Testis (tissue), 2 donors: ENCODE measurements at regions not wholly inside any gene's neighbourhood (a gene's known extent, or its start where the extent isn't known, plus 50 kb on each side); places are given as distances from the start of the nearest gene placed in this dataset.

ENCODE experiments used
- DNase-seq: peaks from one replicate; pipeline ENCODE4 v3.0.0-alpha.2; 2019
- H3K27ac ChIP-seq, 2 donors: fragments of 200-600 bp; sonication (generic); one replicate each; pipeline ENCODE4 v1.5.1; 2019
- H3K27me3 ChIP-seq: fragments of 200-600 bp; sonication (generic); one replicate; pipeline ENCODE4 v1.5.1; 2019
- H3K36me3 ChIP-seq: fragments of 200-600 bp; sonication (generic); one replicate; pipeline ENCODE4 v1.5.1; 2017; ENCODE audit warnings: low read depth; ENCODE audit errors: missing control alignments
- H3K4me1 ChIP-seq: fragments of 200-600 bp; sonication (generic); one replicate; pipeline ENCODE4 v1.5.1; 2019
- H3K4me3 ChIP-seq, 2 donors: fragments of 200-600 bp; sonication (generic); one replicate each; pipeline ENCODE4 v1.5.1; 2017 to 2019
- H3K9me3 ChIP-seq: fragments of 200-600 bp; sonication (generic); one replicate; pipeline ENCODE4 v1.5.1; 2017
- CTCF ChIP-seq, 3 experiments: fragments of 450-650 bp in 2 of 3; fragments of 200-600 bp in 1 of 3; sonication (generic) in 1 of 3; IDR thresholded peaks; one replicate each; pipeline ENCODE4 v1.5.1; 2016 to 2019; ENCODE audit warnings: antibody characterized with exemption in 3 of 3, mild to moderate bottlenecking in 2 of 3, moderate library complexity in 1 of 3
- POLR2A ChIP-seq: fragments of 450-650 bp; IDR thresholded peaks from one replicate; pipeline ENCODE4 v1.6.1; 2017; ENCODE audit warnings: antibody characterized with exemption, mild to moderate bottlenecking, moderate library complexity
- WGBS, 2 donors: methylation state at CpG; one replicate each; pipeline ENCODE4 v1.1.5; 2018; 5-methylcytosine and 5-hydroxymethylcytosine counted together
- intact Hi-C: fragments of 100-400 bp; cut with DNase I; formaldehyde crosslinking; loops from one replicate; pipeline ENCODE4 v1.15.1; 2023; ENCODE audit warnings: low total_unique reads

DNA sequence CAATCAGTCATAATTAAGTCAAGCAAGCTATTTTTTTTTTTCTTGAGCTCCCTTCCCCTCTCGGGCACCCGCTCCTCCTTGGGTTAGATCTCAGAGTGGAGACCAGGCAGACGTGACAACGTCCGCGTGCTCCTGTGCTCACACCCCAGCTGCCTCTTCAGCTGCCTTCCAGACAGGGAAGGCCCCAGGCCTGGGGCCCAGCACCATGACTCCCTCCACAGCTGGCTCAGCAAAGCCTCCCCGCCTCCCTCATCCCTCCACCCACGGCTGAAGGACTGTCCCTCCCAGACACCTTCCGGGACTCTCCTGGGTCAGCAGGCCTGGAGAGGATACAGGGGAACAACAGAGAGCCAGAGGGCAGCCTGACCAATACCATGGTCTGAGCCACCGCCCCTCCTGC, 87.9 kb upstream of the LINGO1 start:
- Histone ChIP-seq H3K4me3 (no peak overlapping the region), H3K36me3 (no peaks in the 10 kb centered on the region), H3K27ac (no peak overlapping the region), H3K9me3 (no peaks in the 10 kb centered on the region), H3K27me3 (no peaks in the 10 kb centered on the region), H3K4me1 (no peaks in the 10 kb centered on the region)
- TF ChIP-seq POLR2A = no peak
- no peak for TF ChIP-seq CTCF (IDR thresholded peaks at IDR 0.05)
- intact Hi-C loops = no loop called here
- no peak for DNase-seq
- 78 to 79% methylated on average over 10 of the region's 10 CpGs for WGBS, 2 donors

- H3K27ac ChIP-seq = no peak overlapping the region
- TF ChIP-seq POLR2A = no peak
- no peaks in the 10 kb centered on the region for H3K27me3 ChIP-seq
Observed at GRCh38 chr15:77720173-77720572, 87.5 kb upstream of the LINGO1 start.

DNA sequence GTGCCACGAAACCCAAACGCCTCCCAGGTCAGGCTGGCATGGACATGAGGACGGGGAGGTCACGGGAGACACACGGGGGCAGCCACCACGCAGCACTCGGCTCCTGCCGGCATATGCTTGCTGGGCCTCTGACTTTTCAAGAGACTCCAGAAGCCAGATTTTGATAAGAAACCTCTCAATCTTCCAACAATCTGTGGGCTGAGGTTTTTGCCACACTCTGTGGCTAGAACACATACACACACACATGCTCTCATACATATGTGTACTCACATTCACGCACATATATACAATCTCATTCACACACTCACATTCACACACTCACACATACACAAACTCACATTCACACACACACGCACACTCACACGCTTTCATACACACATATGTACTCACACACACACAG, 86.7 kb upstream of the LINGO1 start:
- 88 to 94% methylated on average over 11 of the region's 11 CpGs for WGBS, 2 donors
- Histone ChIP-seq H3K4me3 (no peak overlapping the region), H3K36me3 (no peaks in the 10 kb centered on the region), H3K4me1 (no peaks in the 10 kb centered on the region), H3K9me3 (no peaks in the 10 kb centered on the region), H3K27ac (no peak overlapping the region), H3K27me3 (no peaks in the 10 kb centered on the region)
- TF ChIP-seq CTCF (IDR thresholded peaks at IDR 0.05) = no peak
- TF ChIP-seq POLR2A = no peak
- no peak for DNase-seq
- intact Hi-C loops = no loop called here

More at GRCh38 chr15:77720173-77720572, 87.5 kb upstream of the LINGO1 start:
- H3K9me3 ChIP-seq = no peaks in the 10 kb centered on the region
- 79% methylated on average over 15 of the region's 15 CpGs for WGBS, 2 donors
- intact Hi-C loops = no loop called here
- H3K36me3 ChIP-seq = no peaks in the 10 kb centered on the region
- no peak overlapping the region for H3K4me3 ChIP-seq
- DNase-seq = no peak
- no peaks in the 10 kb centered on the region for H3K4me1 ChIP-seq

GRCh38 chr15:77717333-77717990, 84.8 kb upstream of the LINGO1 start:
- Histone ChIP-seq H3K4me3 (no peak overlapping the region), H3K4me1 (no peaks in the 10 kb centered on the region), H3K9me3 (no peaks in the 10 kb centered on the region), H3K27me3 (no peaks in the 10 kb centered on the region), H3K27ac (no peak overlapping the region), H3K36me3 (no peaks in the 10 kb centered on the region)
- WGBS, 2 donors = 46 to 70% methylated on average over 9 of the region's 14 CpGs
- no peak for DNase-seq
- no peak for TF ChIP-seq POLR2A
- no peak for TF ChIP-seq CTCF (IDR thresholded peaks at IDR 0.05)
- intact Hi-C loops = no loop called here

- 42 to 64% methylated on average over 14 of the region's 14 CpGs for WGBS, 2 donors
- no peak overlapping the region for H3K27ac ChIP-seq
- TF ChIP-seq POLR2A = no peak
- no peak for TF ChIP-seq CTCF (IDR thresholded peaks at IDR 0.05)
- no peaks in the 10 kb centered on the region for H3K36me3 ChIP-seq
- H3K27me3 ChIP-seq = no peaks in the 10 kb centered on the region
- no peak for DNase-seq
- H3K4me3 ChIP-seq = no peak overlapping the region
- intact Hi-C loops = no loop called here
- no peaks in the 10 kb centered on the region for H3K9me3 ChIP-seq
- no peaks in the 10 kb centered on the region for H3K4me1 ChIP-seq
Observed at GRCh38 chr15:77716632-77717332, 84.1 kb upstream of the LINGO1 start.
